ENCODE measurements at regions not wholly inside any gene's neighbourhood (a gene's known extent, or its start where the extent isn't known, plus 50 kb on each side); places are given as distances from the start of the nearest gene placed in this dataset.

- Histone ChIP-seq H4K20me1 (ENCODE audit: insufficient read depth, low read length) (no peaks in the 10 kb centered on the region), H3K9me3 (ENCODE audit: low read length) (no peaks in the 10 kb centered on the region), H3K4me1 (ENCODE audit: insufficient read depth, low read length, poor library complexity, severe bottlenecking) (no peaks in the 10 kb centered on the region), H3K4me2 (ENCODE audit: low read length) (no peak overlapping the region), H2AFZ (ENCODE audit: low read length) (no peak overlapping the region), H3K9me2 (ENCODE audit: insufficient read depth, low read length) (no peaks in the 10 kb centered on the region), H3K27ac (ENCODE audit: low read depth, low read length, poor library complexity, severe bottlenecking) (no peak overlapping the region), H3K36me3 (ENCODE audit: insufficient read depth, low read length) (no peaks in the 10 kb centered on the region), H3K79me2 (ENCODE audit: insufficient read depth, low read depth, low read length) (no peaks in the 10 kb centered on the region), H3K4me3 (ENCODE audit: low read depth, low read length, poor library complexity, severe bottlenecking) (no peak overlapping the region)
- TF ChIP-seq CTCF (conservative IDR thresholded peaks at IDR 0.05; ENCODE audit: low read length): no peak
- no peak for TF ChIP-seq EZH2phosphoT487 (IDR thresholded peaks at IDR 0.05; ENCODE audit: borderline replicate concordance, low read depth, low read length)
- intact Hi-C loops (cut with micrococcal nuclease; ENCODE audit: unreplicated experiment): no loop called here
- ChIA-PET CTCF (ENCODE audit: unreplicated experiment) (no interaction called here), POLR2A (interaction anchor here (0.6 to 0.9 kb wide), 3 partner anchors 14 to 517 kb away, joined by 3 to 5 read pairs (median 3); no protein-coding TSS in a partner anchor)
- no TSS peak for BruUV-seq (replicated peaks)
- DNase-seq (ENCODE audit: low spot score): no peak
Observed at GRCh38 chr5:156197042-156197635, 129.8 kb upstream of the SGCD start.

GRCh38 chr5:156199045-156199444 is 127.9 kb upstream of the SGCD start:
- Histone ChIP-seq H3K9me2 (ENCODE audit: insufficient read depth, low read length) (no peaks in the 10 kb centered on the region), H3K4me1 (ENCODE audit: insufficient read depth, low read length, poor library complexity, severe bottlenecking) (no peaks in the 10 kb centered on the region), H3K4me3 (ENCODE audit: low read depth, low read length, poor library complexity, severe bottlenecking) (no peak overlapping the region), H4K20me1 (ENCODE audit: insufficient read depth, low read length) (no peaks in the 10 kb centered on the region), H3K4me2 (ENCODE audit: low read length) (no peak overlapping the region), H3K79me2 (ENCODE audit: insufficient read depth, low read depth, low read length) (no peaks in the 10 kb centered on the region), H3K36me3 (ENCODE audit: insufficient read depth, low read length) (no peaks in the 10 kb centered on the region), H2AFZ (ENCODE audit: low read length) (no peak overlapping the region), H3K9me3 (ENCODE audit: low read length) (no peaks in the 10 kb centered on the region), H3K27ac (ENCODE audit: low read depth, low read length, poor library complexity, severe bottlenecking) (no peak overlapping the region)
- no TSS peak for BruUV-seq (replicated peaks)
- DNase-seq (ENCODE audit: low spot score): no peak
- ChIA-PET POLR2A (no interaction called here), CTCF (ENCODE audit: unreplicated experiment) (no interaction called here)
- intact Hi-C loops (cut with micrococcal nuclease; ENCODE audit: unreplicated experiment): no loop called here
- no peak for TF ChIP-seq EZH2phosphoT487 (IDR thresholded peaks at IDR 0.05; ENCODE audit: borderline replicate concordance, low read depth, low read length)
- no peak for TF ChIP-seq CTCF (conservative IDR thresholded peaks at IDR 0.05; ENCODE audit: low read length)

GRCh38 chr5:156200938-156201787 is 125.8 kb upstream of the SGCD start:
- H3K9me2 ChIP-seq (ENCODE audit: insufficient read depth, low read length): no peaks in the 10 kb centered on the region
- CTCF ChIA-PET (ENCODE audit: unreplicated experiment): no interaction called here

More at GRCh38 chr5:156200938-156201787, 125.8 kb upstream of the SGCD start:
- POLR2A ChIA-PET: no interaction called here
- Histone ChIP-seq H2AFZ (ENCODE audit: low read length) (no peak overlapping the region), H3K9me3 (ENCODE audit: low read length) (no peaks in the 10 kb centered on the region), H3K27ac (ENCODE audit: low read depth, low read length, poor library complexity, severe bottlenecking) (no peak overlapping the region), H3K4me2 (ENCODE audit: low read length) (no peak overlapping the region), H3K36me3 (ENCODE audit: insufficient read depth, low read length) (no peaks in the 10 kb centered on the region), H3K4me1 (ENCODE audit: insufficient read depth, low read length, poor library complexity, severe bottlenecking) (no peaks in the 10 kb centered on the region), H3K79me2 (ENCODE audit: insufficient read depth, low read depth, low read length) (no peaks in the 10 kb centered on the region), H3K4me3 (ENCODE audit: low read depth, low read length, poor library complexity, severe bottlenecking) (no peak overlapping the region), H4K20me1 (ENCODE audit: insufficient read depth, low read length) (no peaks in the 10 kb centered on the region)
- TF ChIP-seq CTCF (conservative IDR thresholded peaks at IDR 0.05; ENCODE audit: low read length): no peak
- TF ChIP-seq EZH2phosphoT487 (IDR thresholded peaks at IDR 0.05; ENCODE audit: borderline replicate concordance, low read depth, low read length): no peak
- intact Hi-C loops (cut with micrococcal nuclease; ENCODE audit: unreplicated experiment): no loop called here
- DNase-seq (ENCODE audit: low spot score): no peak
- BruUV-seq (replicated peaks): no TSS peak
